K562 (cell line): ENCODE measurements at regions not wholly inside any gene's neighbourhood (a gene's known extent, or its start where the extent isn't known, plus 50 kb on each side); places are given as distances from the start of the nearest gene placed in this dataset.

ENCODE experiments used
- ATAC-seq: fragments of 200-7000 bp; cut with Tn5 transposase; 3 replicates; pipeline ENCODE4 v1.9.1; 2020; ENCODE audit warnings: moderate library complexity
- BruUV-seq: library from RNA; stranded (reverse); fragments of 400-500 nt; replicated peaks from 2 replicates; lab custom pipeline; 2021; lab: Mats Ljungman, UMichigan
- CTCF ChIA-PET: fragments of 300-600 bp; formaldehyde crosslinking; extraction: SDS; loops from one replicate; lab custom pipeline; 2021; ENCODE audit warnings: low intra/inter-chr PET ratio; lab: Yijun Ruan, JAX
- POLR2A ChIA-PET: fragments of 300-600, 350-650 bp; sonication (Branson Sonifier 250); formaldehyde crosslinking; extraction: SDS; loops from one replicate; lab custom pipeline; 2021; ENCODE audit warnings: antibody characterized with exemption, inconsistent platforms; lab: Yijun Ruan, JAX
- DNase-seq, 4 experiments: peaks; one replicate each; pipeline versions ENCODE4 v3.0.0 to v3.0.0-alpha.2; 2011 to 2018; ENCODE audit warnings: low spot score in 3 of 4, mixed read lengths in 3 of 4; ENCODE audit errors: extremely low read depth in 1 of 4
- FAIRE-seq: peaks from 2 replicates; lab custom pipeline; 2011; peaks lifted over from hg19 to GRCh38; lab: Jason Lieb, UNC
- H2AFZ ChIP-seq: 2 replicates; pipeline ENCODE4 v1.6.0; 2011; ENCODE audit warnings: low read depth, low read length, control low read depth, inconsistent platforms
- H3K27ac ChIP-seq: fragments of 200-600 bp; 3 replicates; pipeline ENCODE4 v1.8.0; 2011; ENCODE audit warnings: low read depth, mild to moderate bottlenecking, control low read depth, inconsistent platforms, low read length, moderate library complexity, mixed read lengths; ENCODE audit errors: extremely low read depth
- H3K27me3 ChIP-seq, 2 experiments: fragments of 300-600 bp in 1 of 2; 2 replicates in 1 of 2; 3 replicates in 1 of 2; pipeline versions ENCODE4 v1.6.0 to v1.8.0; 2011; ENCODE audit warnings: inconsistent platforms in 2 of 2, low read length in 2 of 2, mild to moderate bottlenecking in 1 of 2, mixed read lengths in 1 of 2, moderate library complexity in 1 of 2; ENCODE audit not compliant: control insufficient read depth in 2 of 2, insufficient read depth in 2 of 2
- H3K36me3 ChIP-seq: fragments of 300-600 bp; 3 replicates; pipeline ENCODE4 v1.8.0; 2011; ENCODE audit warnings: mild to moderate bottlenecking, low read length, inconsistent platforms; ENCODE audit not compliant: control insufficient read depth, insufficient read depth
- H3K4me1 ChIP-seq, 2 experiments: fragments of 200-600 bp in 1 of 2; replicated peaks in 1 of 2; 2 replicates in 1 of 2; 3 replicates in 1 of 2; pipeline versions ENCODE4 v1.5.1 to v1.8.0; 2011; ENCODE audit warnings: inconsistent platforms in 2 of 2, low read length in 2 of 2, mild to moderate bottlenecking in 1 of 2, mixed read lengths in 1 of 2, moderate library complexity in 1 of 2; ENCODE audit not compliant: control insufficient read depth in 2 of 2, insufficient read depth in 2 of 2
- H3K4me2 ChIP-seq: 2 replicates; pipeline ENCODE4 v1.6.1; 2011; ENCODE audit warnings: low read length, control low read depth, inconsistent platforms, mixed read lengths; ENCODE audit not compliant: insufficient read depth
- H3K4me3 ChIP-seq: fragments of 200-600 bp; sonication (generic), shearing (Covaris generic); 2 replicates; pipeline ENCODE4 v1.5.1; 2016; ENCODE audit warnings: control low read depth, inconsistent platforms
- H3K79me2 ChIP-seq: fragments of 200-600 bp; 3 replicates; pipeline ENCODE4 v1.8.0; 2011; ENCODE audit warnings: low read length, inconsistent platforms; ENCODE audit not compliant: control insufficient read depth, insufficient read depth
- H3K9ac ChIP-seq, 2 experiments: 2 replicates each; pipeline versions ENCODE4 v1.6.0 to v1.6.1; 2011; ENCODE audit warnings: low read depth in 2 of 2, low read length in 2 of 2, control low read depth in 1 of 2, inconsistent platforms in 1 of 2, mild to moderate bottlenecking in 1 of 2, mixed read lengths in 1 of 2; ENCODE audit not compliant: insufficient read depth in 1 of 2
- H3K9me1 ChIP-seq: one replicate; pipeline ENCODE4 v1.6.0; 2011; ENCODE audit warnings: inconsistent platforms, mild to moderate bottlenecking, low read length, moderate library complexity; ENCODE audit not compliant: control insufficient read depth, insufficient read depth
- H3K9me3 ChIP-seq: replicated peaks from 2 replicates; pipeline ENCODE4 v1.5.1; 2011; ENCODE audit warnings: low read depth, low read length, inconsistent platforms; ENCODE audit not compliant: control insufficient read depth, insufficient read depth
- H4K20me1 ChIP-seq: replicated peaks from 2 replicates; pipeline ENCODE4 v1.6.1; 2011; ENCODE audit warnings: low read length, inconsistent platforms, mixed read lengths; ENCODE audit not compliant: control insufficient read depth, insufficient read depth
- C11orf30 ChIP-seq: fragments of 450-650 bp; IDR thresholded peaks from 2 replicates; pipeline ENCODE4 v1.6.1; 2016; ENCODE audit warnings: low read depth, mild to moderate bottlenecking
- CREB1 ChIP-seq, 2 experiments: sonication (generic) in 1 of 2; formaldehyde crosslinking in 1 of 2; IDR thresholded peaks; 2 replicates each; pipeline versions ENCODE4 v1.6.1 to v1.8.0; 2012 to 2022; ENCODE audit warnings: inconsistent platforms in 1 of 2, mild to moderate bottlenecking in 1 of 2, missing genetic modification reagents in 1 of 2, moderate library complexity in 1 of 2
- E2F3 ChIP-seq: fragments of 250-450 bp; sonication (Bioruptor Pico); IDR thresholded peaks from 2 replicates; pipeline ENCODE4 v1.4.0; 2020; ENCODE audit warnings: mild to moderate bottlenecking
- ETS1 ChIP-seq: conservative IDR thresholded peaks from 2 replicates; pipeline ENCODE4 v1.6.1; 2011; ENCODE audit warnings: low read depth, mild to moderate bottlenecking, low read length; ENCODE audit not compliant: control insufficient read depth
- GATAD2A ChIP-seq: fragments of 450-650 bp; IDR thresholded peaks from 2 replicates; pipeline ENCODE4 v1.6.1; 2017
- LEF1 ChIP-seq: fragments of 450-650 bp; IDR thresholded peaks from 2 replicates; pipeline ENCODE4 v1.6.1; 2016; ENCODE audit warnings: mild to moderate bottlenecking
- NR2C1 ChIP-seq, 2 experiments: fragments of 450-650 bp; IDR thresholded peaks; 2 replicates each; pipeline ENCODE4 v1.6.1; 2017; ENCODE audit warnings: mild to moderate bottlenecking in 2 of 2, antibody characterized with exemption in 1 of 2, inconsistent platforms in 1 of 2, missing compliant biosample characterization in 1 of 2, missing genetic modification characterization in 1 of 2
- NR2F6 ChIP-seq: fragments of 450-650 bp; formaldehyde crosslinking; IDR thresholded peaks from 2 replicates; pipeline ENCODE4 v1.4.0; 2020; ENCODE audit warnings: mild to moderate bottlenecking
- PTRF ChIP-seq: fragments of 450-650 bp; IDR thresholded peaks from 2 replicates; pipeline ENCODE4 v1.6.1; 2016; ENCODE audit warnings: mild to moderate bottlenecking, missing genetic modification characterization, missing compliant biosample characterization
- U2AF1 ChIP-seq: fragments of 200-400 bp; formaldehyde crosslinking; optimal IDR thresholded peaks from 2 replicates; pipeline ENCODE3; 2017; ENCODE audit warnings: mild to moderate bottlenecking, low read depth, low read length, moderate library complexity
- ZNF165 ChIP-seq: fragments of 250-450 bp; sonication (Bioruptor Pico); IDR thresholded peaks from 2 replicates; pipeline ENCODE4 v1.4.0; 2020; ENCODE audit warnings: borderline replicate concordance
- ZNF592 ChIP-seq: fragments of 450-650 bp; IDR thresholded peaks from 2 replicates; pipeline ENCODE4 v1.6.1; 2017; ENCODE audit warnings: antibody characterized with exemption, mild to moderate bottlenecking
- ZNF780A ChIP-seq: fragments of 250-450 bp; sonication (Bioruptor Pico); IDR thresholded peaks from 2 replicates; pipeline ENCODE4 v1.5.0; 2021; ENCODE audit warnings: mild to moderate bottlenecking
- WGBS: fragments of 100-300 bp; shearing (Covaris generic); methylation state at CpG from one replicate; pipeline ENCODE4 v1.1.6; 2016; ENCODE audit warnings: low coverage, mixed read lengths; ENCODE audit not compliant: insufficient coverage; ENCODE audit errors: missing lambda C conversion rate; 5-methylcytosine and 5-hydroxymethylcytosine counted together
- in situ Hi-C: fragments of 300-500 bp; cut with MboI; formaldehyde crosslinking; loops from 4 replicates; pipeline ENCODE4 v1.15.0; 2018; ENCODE audit warnings: inconsistent platforms, mixed read lengths
- intact Hi-C: fragments of 100-400 bp; cut with micrococcal nuclease; formaldehyde crosslinking; loops from 2 replicates; pipeline ENCODE4 v1.14.2; 2022

- Histone ChIP-seq H3K36me3 (no peaks in the 10 kb centered on the region), H3K4me2 (no peak overlapping the region), H3K27me3 (no peaks in the 10 kb centered on the region), H3K27ac (no peak overlapping the region), H3K4me1 (no peaks in the 10 kb centered on the region), H3K9me3 (no peaks in the 10 kb centered on the region), H4K20me1 (no peaks in the 10 kb centered on the region), H3K4me3 (no peak overlapping the region), H3K9ac (no peak overlapping the region), H3K9me1 (no peaks in the 10 kb centered on the region), H2AFZ (no peak overlapping the region), H3K79me2 (no peaks in the 10 kb centered on the region)
- 3% methylated on average over 2 of the region's 2 CpGs for WGBS
- POLR2A ChIA-PET: no interaction called here
- intact Hi-C loops: no loop called here
- FAIRE-seq (no peak), ATAC-seq (no peak), DNase-seq (no peak)
- in situ Hi-C loops: no loop called here
- no TSS peak for BruUV-seq
- TF ChIP-seq ETS1 (no peak), ZNF780A (CRISPR knock-in tag) (no peak), ZNF592 (no peak), LEF1 (no peak), C11orf30 (no peak), ZNF165 (CRISPR knock-in tag) (no peak), NR2C1 (IDR thresholded peaks at IDR 0.05) (no peak), NR2C1 (tag; IDR thresholded peaks at IDR 0.05) (no peak), NR2F6 (CRISPR knock-in tag) (no peak), CREB1 (IDR thresholded peaks at IDR 0.05) (no peak), CREB1 (CRISPR knock-in tag; IDR thresholded peaks at IDR 0.05) (no peak), PTRF (tag) (no peak), E2F3 (CRISPR knock-in tag) (no peak), U2AF1 (no peak), GATAD2A (no peak)
- TF ChIP-seq, all 486 proteins: peak for 0
- CTCF ChIA-PET: no interaction called here
These were observed 50.3 kb downstream of the GASK1B start for GRCh38 chr4:158122501-158122900.
